Gastroesophageal sphincter (tissue), 4 donors: ENCODE measurements at regions not wholly inside any gene's neighbourhood (a gene's known extent, or its start where the extent isn't known, plus 50 kb on each side); places are given as distances from the start of the nearest gene placed in this dataset.

Experiments used
- ATAC-seq: fragments of 150-250 bp; one replicate; pipeline ENCODE4 v1.9.1; 2016; ENCODE audit warnings: mild to moderate bottlenecking, moderate library complexity
- H3K27ac ChIP-seq, 4 donors: fragments of 200-600 bp; sonication (generic) in 3 of 4; 1 replicate in 3 of 4; 2 replicates in 1 of 4; pipeline ENCODE4 v1.5.1; 2016 to 2019
- H3K27me3 ChIP-seq: fragments of 200-600 bp; sonication (generic); one replicate; pipeline ENCODE4 v1.5.1; 2019
- H3K36me3 ChIP-seq, 2 donors: fragments of 200-600 bp; sonication (generic); one replicate each; pipeline ENCODE4 v1.5.1; 2019; ENCODE audit warnings: control low read depth in 1 of 2
- H3K4me1 ChIP-seq, 3 donors: fragments of 200-600 bp; sonication (generic); 1 replicate in 2 of 3; 2 replicates in 1 of 3; pipeline ENCODE4 v1.5.1; 2016 to 2019; ENCODE audit warnings: control low read depth in 2 of 3
- H3K4me3 ChIP-seq, 2 donors: fragments of 200-600 bp; sonication (generic); one replicate each; pipeline ENCODE4 v1.5.1; 2019; ENCODE audit warnings: mild to moderate bottlenecking in 1 of 2, moderate library complexity in 1 of 2
- H3K9me3 ChIP-seq, 3 donors: fragments of 200-600 bp; sonication (generic); one replicate each; pipeline ENCODE4 v1.5.1; 2017 to 2019; ENCODE audit warnings: control low read depth in 2 of 3
- EP300 ChIP-seq: sonication (generic); formaldehyde crosslinking; IDR thresholded peaks from one replicate; pipeline ENCODE4 v1.6.1; 2017; ENCODE audit warnings: antibody characterized with exemption, mild to moderate bottlenecking
- POLR2A ChIP-seq, 2 donors: fragments of 450-650 bp; IDR thresholded peaks; one replicate each; pipeline ENCODE4 v1.6.1; 2017; ENCODE audit warnings: antibody characterized with exemption in 2 of 2, mild to moderate bottlenecking in 2 of 2, moderate library complexity in 1 of 2
- POLR2AphosphoS5 ChIP-seq: sonication (generic); formaldehyde crosslinking; IDR thresholded peaks from one replicate; pipeline ENCODE4 v1.6.1; 2017; ENCODE audit warnings: antibody characterized with exemption
- WGBS, 2 donors: methylation state at CpG; one replicate each; pipeline ENCODE4 v1.1.5; 2018; ENCODE audit warnings: low coverage in 1 of 2; 5-methylcytosine and 5-hydroxymethylcytosine counted together
- TF ChIP-seq, protein P1 (sequence below), 4 experiments: fragments of 200-600 bp in 2 of 4; fragments of 450-650 bp in 2 of 4; sonication (generic) in 1 of 4; IDR thresholded peaks; one replicate each; pipeline ENCODE4 v1.5.1; 2017 to 2019; ENCODE audit warnings: antibody characterized with exemption in 4 of 4, mild to moderate bottlenecking in 2 of 4, moderate library complexity in 2 of 4

DNA sequence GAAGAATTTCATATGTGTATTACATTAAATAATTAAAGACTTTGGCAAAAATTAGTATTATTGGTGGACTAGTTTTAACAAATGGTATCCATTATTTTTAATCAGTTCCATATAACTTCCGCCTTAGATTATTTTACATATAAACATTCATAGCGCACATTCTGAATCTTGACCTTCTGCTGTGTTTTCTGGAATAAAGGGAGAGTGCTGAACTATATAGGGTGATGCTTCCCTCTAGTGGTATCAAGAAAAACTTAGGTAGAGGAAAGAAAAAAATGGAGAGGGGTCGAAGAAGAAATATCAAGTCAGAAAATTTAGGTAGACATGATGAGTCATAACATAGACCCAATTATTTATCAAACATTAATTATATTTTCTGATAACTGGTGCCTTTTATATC is 155.6 kb upstream of the PACRGL start:
- 12 to 21% methylated on average over 3 of the region's 3 CpGs for WGBS, 2 donors
- ATAC-seq = peak; percentile 68
- peaks cover 3 to 13% of the 10 kb centered on the region in 2 donors for H3K36me3 ChIP-seq
- no peak overlapping the region for H3K27ac ChIP-seq
- H3K27me3 ChIP-seq = no peaks in the 10 kb centered on the region
- no peaks in the 10 kb centered on the region for H3K9me3 ChIP-seq
- H3K4me3 ChIP-seq = no peak overlapping the region
- H3K4me1 ChIP-seq = peaks cover 0 to 19% (median 3%) of the 10 kb centered on the region in 3 donors
- no peak for TF ChIP-seq POLR2A (IDR thresholded peaks at IDR 0.05)
- no peak for TF ChIP-seq EP300
- TF ChIP-seq, protein P1, sequence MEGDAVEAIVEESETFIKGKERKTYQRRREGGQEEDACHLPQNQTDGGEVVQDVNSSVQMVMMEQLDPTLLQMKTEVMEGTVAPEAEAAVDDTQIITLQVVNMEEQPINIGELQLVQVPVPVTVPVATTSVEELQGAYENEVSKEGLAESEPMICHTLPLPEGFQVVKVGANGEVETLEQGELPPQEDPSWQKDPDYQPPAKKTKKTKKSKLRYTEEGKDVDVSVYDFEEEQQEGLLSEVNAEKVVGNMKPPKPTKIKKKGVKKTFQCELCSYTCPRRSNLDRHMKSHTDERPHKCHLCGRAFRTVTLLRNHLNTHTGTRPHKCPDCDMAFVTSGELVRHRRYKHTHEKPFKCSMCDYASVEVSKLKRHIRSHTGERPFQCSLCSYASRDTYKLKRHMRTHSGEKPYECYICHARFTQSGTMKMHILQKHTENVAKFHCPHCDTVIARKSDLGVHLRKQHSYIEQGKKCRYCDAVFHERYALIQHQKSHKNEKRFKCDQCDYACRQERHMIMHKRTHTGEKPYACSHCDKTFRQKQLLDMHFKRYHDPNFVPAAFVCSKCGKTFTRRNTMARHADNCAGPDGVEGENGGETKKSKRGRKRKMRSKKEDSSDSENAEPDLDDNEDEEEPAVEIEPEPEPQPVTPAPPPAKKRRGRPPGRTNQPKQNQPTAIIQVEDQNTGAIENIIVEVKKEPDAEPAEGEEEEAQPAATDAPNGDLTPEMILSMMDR (IDR thresholded peaks at IDR 0.05) = peak; percentile 31 to 68 (median 64)
- TF ChIP-seq POLR2AphosphoS5 = no peak

DNA sequence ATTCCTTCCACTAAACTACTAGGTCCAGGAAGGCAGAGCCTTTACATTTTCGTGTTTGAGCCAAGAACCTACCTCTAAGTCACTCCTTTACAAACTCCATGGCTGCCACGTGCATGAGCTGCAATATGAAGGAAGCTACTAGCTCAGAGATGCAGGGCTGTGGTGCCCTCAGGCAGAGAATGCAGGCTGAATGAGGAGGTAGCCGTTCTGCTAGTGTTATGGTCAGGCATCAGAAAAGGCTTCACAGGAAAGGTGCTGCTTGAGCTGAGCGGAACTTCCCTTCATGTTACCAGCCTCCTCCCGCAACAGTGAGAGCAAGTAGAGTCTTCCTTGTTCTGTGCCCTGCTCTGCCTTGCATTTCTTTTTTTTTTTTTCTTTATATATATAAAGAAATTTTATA is 148.3 kb upstream of the PACRGL start:
- H3K9me3 ChIP-seq = no peaks in the 10 kb centered on the region
- no peaks in the 10 kb centered on the region for H3K27me3 ChIP-seq
- WGBS, 2 donors = 89 to 100% methylated on average over 1 to 4 of the region's 5 CpGs

DNA sequence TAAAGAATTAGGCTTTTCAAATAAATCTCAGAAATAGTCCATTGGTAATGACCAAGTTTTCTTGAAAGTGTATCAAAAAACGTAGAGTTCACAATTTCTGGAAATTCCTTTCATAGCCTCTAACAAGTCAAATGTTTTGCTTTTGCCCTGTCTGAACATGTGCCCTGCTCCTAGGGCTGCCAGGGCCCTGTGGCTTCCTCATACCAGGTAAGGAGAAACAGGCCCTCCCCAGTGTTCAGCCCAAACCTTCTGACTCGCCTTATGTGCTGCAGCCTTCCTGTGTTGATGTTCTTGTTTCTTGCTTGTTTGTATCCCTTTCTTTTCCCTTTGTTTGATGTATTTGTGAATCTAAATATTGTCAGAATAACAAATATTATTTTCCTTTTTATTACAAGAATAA is 146.1 kb upstream of the PACRGL start:
- WGBS, 2 donors = 90% methylated on average over 2 of the region's 2 CpGs
- no peaks in the 10 kb centered on the region for H3K27me3 ChIP-seq
- H3K9me3 ChIP-seq = no peaks in the 10 kb centered on the region
- ATAC-seq = no peak
- H3K27ac ChIP-seq = no peak overlapping the region
- no peaks in the 10 kb centered on the region for H3K4me1 ChIP-seq
- TF ChIP-seq POLR2AphosphoS5 (no peak), POLR2A (IDR thresholded peaks at IDR 0.05) (no peak), EP300 (no peak)
- TF ChIP-seq, protein P1 (IDR thresholded peaks at IDR 0.05) = no peak
- H3K36me3 ChIP-seq = peaks cover 0 to 55% of the 10 kb centered on the region in 2 donors
- no peak overlapping the region for H3K4me3 ChIP-seq

More for the DNA sequence above, 148.3 kb upstream of the PACRGL start:
- no peak for ATAC-seq
- Histone ChIP-seq H3K4me1 (peaks cover 0 to 6% (median 2%) of the 10 kb centered on the region in 3 donors), H3K4me3 (no peak overlapping the region), H3K27ac (no peak overlapping the region), H3K36me3 (peaks cover 3 to 57% of the 10 kb centered on the region in 2 donors)
- TF ChIP-seq POLR2A (IDR thresholded peaks at IDR 0.05) = no peak
- TF ChIP-seq, protein P1 (IDR thresholded peaks at IDR 0.05) = no peak
- TF ChIP-seq EP300 = no peak
- TF ChIP-seq POLR2AphosphoS5 = no peak

DNA sequence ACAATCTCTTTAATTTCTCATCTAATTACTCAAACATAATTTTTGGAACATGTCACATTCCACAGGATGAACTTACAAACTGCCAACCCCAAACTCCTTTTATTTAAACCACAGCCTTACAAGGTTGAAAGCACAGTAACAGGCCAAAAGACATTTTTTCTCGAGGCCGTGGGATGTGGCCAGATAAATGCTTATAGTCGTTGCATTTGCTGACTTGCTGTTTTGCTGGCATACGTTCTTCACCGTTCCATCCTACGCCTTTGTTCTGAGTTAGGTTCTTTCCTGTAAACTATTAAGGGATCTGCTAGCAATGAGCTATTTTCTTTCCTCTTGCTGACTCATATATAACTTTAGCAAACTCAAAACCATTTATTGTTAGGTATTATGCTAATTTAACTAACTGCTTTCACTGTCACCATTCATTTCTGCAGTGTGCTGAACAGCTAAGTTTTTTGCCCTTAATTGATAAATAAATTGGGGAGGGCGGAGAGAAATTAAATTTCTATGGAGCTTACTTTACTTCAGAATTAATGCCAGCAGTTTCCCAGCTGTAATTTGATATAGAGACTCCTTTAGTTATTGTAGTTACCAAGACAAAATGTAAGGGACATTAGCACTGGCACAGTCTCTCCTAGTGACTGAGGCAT is 135.1 kb upstream of the PACRGL start:
- H3K4me3 ChIP-seq = no peak overlapping the region
- ATAC-seq = no peak
- peaks cover 0 to 29% (median 0%) of the 10 kb centered on the region in 3 donors for H3K4me1 ChIP-seq
- TF ChIP-seq POLR2AphosphoS5 = no peak
- whole genome bisulfite sequencing, 2 donors = 23 to 35% methylated on average over 7 of the region's 7 CpGs
- no peaks in the 10 kb centered on the region for H3K27me3 ChIP-seq
- peaks cover 0 to 22% of the 10 kb centered on the region in 2 donors for H3K36me3 ChIP-seq
- no peaks in the 10 kb centered on the region for H3K9me3 ChIP-seq
- peak overlapping the region in 2 of 4 donors; percentile 9 to 52 for H3K27ac ChIP-seq

DNA sequence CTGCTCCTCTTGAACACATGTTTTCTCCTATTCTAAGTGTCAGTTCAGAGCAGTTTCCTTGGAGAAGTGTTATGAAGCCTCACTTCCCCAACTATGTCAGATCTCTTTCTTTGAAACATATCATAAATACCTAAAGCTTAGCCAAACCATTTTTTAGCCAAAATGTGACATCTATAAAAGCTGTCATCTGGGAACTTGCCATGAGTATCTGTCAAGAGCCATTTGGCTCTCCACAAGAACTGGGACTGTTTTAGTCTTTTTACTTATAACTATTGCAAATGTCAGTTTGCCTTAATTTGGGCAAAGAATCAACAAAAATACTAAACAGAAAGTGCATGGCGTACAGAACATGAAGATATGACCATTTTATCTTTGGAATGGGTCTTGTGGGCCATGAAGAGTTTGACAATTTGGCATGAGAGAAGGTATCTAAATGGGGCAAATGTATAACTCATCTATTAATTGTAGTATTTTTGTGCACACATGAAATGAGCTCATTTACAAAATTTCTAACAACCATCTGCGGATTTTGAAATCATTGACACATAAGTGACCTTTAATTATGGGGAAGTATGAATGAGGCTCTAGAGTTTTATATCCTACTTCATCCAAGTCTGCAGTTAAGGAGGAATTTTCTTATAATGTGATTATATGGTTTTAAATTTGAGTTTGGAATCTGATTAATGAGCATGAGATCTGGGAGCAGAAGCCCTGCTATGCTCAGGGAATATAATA is 129.1 kb upstream of the PACRGL start:
- Histone ChIP-seq H3K9me3 (no peaks in the 10 kb centered on the region), H3K27me3 (no peaks in the 10 kb centered on the region), H3K4me3 (no peak overlapping the region), H3K4me1 (no peaks in the 10 kb centered on the region), H3K36me3 (peaks cover 0 to 35% of the 10 kb centered on the region in 2 donors), H3K27ac (no peak overlapping the region)
- 57 to 75% methylated on average over 2 of the region's 2 CpGs for WGBS, 2 donors
- ATAC-seq = no peak
- TF ChIP-seq, protein P1 (IDR thresholded peaks at IDR 0.05) = no peak
